ENCODE measurements at regions not wholly inside any gene's neighbourhood (a gene's known extent, or its start where the extent isn't known, plus 50 kb on each side); places are given as distances from the start of the nearest gene placed in this dataset.
A peak's percentile ranks its signal among the peaks of the same experiment; 100 is the strongest.

DNA sequence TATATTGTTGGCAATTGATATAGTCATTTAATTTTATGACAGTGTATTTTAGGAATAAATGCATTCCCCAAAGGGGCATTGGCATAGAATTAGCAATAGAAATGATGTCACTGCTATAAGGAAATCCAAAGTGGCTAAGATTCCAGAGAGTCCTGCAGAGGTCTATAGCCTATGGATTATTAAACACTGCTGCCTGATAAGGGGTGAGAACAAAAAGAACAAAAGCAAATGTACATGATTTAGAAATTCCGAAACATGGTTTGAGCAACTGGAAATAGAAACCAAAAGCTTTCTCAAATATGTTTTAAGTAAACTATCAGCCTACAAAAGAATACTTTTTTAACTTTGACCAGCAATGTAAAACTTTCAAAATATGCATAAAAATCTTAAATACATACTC is 280.1 kb upstream of the RASGRP1 start:
- Histone ChIP-seq H3K27me3 (ENCODE audit: control insufficient read depth in 2 of 2, insufficient read depth in 2 of 2, low read length in 2 of 2) (no peaks in the 10 kb centered on the region), H3K27ac (ENCODE audit: low read depth in 1 of 2, low read length in 2 of 2) (no peak overlapping the region), H3K9me3 (replicated peaks in 1 of 2; ENCODE audit: control insufficient read depth in 1 of 2, insufficient read depth in 1 of 2, low read length in 2 of 2) (peaks cover 0 to 8% of the 10 kb centered on the region in 2 donors), H3K36me3 (replicated peaks in 1 of 2; ENCODE audit: control insufficient read depth in 1 of 2, insufficient read depth in 2 of 2, low read length in 2 of 2) (no peaks in the 10 kb centered on the region), H4K20me1 (ENCODE audit: insufficient read depth, low read length) (no peaks in the 10 kb centered on the region), H3K4me3 (replicated peaks in 1 of 3; ENCODE audit: low read depth in 2 of 3, low read length in 3 of 3) (no peak overlapping the region), H3K4me1 (ENCODE audit: control insufficient read depth in 1 of 2, insufficient read depth in 2 of 2, low read length in 2 of 2) (peaks cover 0 to 9% of the 10 kb centered on the region in 2 donors), H3K9ac (ENCODE audit: insufficient read depth, low read length, poor library complexity, severe bottlenecking) (no peak overlapping the region), H3K79me2 (ENCODE audit: insufficient read depth, low read length) (no peaks in the 10 kb centered on the region), H2AFZ (ENCODE audit: insufficient read depth, low read depth, low read length, poor library complexity, severe bottlenecking) (no peak overlapping the region), H3K4me2 (replicated peaks; ENCODE audit: extremely low read depth, low read length, poor library complexity, severe bottlenecking) (no peak overlapping the region)
- Mint-ChIP-seq H3K27me3 (ENCODE audit: low read depth in 3 of 3) (peaks cover 0 to 3% (median 0%) of the 10 kb centered on the region in 3 donors), H3K27ac (peak overlapping the region in 1 of 7 donors; percentile 38), H3K36me3 (no peaks in the 10 kb centered on the region), H3K4me1 (peaks cover 14% of the 10 kb centered on the region), H3K9me3 (peaks cover 0 to 10% (median 5%) of the 10 kb centered on the region in 7 donors), H3K4me3 (no peak overlapping the region)
- intact Hi-C loops (cut with micrococcal nuclease), result no loop called here
- DNase-seq, result no peak
- TF ChIP-seq, protein P1, sequence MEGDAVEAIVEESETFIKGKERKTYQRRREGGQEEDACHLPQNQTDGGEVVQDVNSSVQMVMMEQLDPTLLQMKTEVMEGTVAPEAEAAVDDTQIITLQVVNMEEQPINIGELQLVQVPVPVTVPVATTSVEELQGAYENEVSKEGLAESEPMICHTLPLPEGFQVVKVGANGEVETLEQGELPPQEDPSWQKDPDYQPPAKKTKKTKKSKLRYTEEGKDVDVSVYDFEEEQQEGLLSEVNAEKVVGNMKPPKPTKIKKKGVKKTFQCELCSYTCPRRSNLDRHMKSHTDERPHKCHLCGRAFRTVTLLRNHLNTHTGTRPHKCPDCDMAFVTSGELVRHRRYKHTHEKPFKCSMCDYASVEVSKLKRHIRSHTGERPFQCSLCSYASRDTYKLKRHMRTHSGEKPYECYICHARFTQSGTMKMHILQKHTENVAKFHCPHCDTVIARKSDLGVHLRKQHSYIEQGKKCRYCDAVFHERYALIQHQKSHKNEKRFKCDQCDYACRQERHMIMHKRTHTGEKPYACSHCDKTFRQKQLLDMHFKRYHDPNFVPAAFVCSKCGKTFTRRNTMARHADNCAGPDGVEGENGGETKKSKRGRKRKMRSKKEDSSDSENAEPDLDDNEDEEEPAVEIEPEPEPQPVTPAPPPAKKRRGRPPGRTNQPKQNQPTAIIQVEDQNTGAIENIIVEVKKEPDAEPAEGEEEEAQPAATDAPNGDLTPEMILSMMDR (IDR thresholded peaks at IDR 0.05), result no peak
- WGBS (ENCODE audit: insufficient coverage), result no CpG with 5 or more reads among the region's 1 CpG

DNA sequence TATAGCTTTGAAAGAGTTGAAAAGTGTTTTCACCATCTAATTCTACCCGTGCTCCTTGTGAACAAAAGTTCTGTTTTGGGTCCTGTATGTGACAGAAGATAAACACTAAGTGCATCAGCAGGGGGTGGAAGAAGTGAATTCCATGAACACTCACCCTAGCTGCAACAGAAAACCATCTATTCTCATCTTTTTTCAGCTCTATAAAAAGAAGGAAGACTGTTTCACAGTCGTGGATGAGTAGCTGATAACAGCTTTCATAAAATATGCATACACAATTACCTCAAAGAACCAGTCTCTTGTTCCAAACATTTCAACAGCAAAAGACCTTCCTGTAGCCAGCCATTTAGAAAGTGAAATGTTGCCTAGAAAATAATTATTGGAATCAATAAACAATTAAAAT is 281.7 kb upstream of the RASGRP1 start:
- intact Hi-C loops (cut with micrococcal nuclease), result no loop called here
- H3K4me1 Mint-ChIP-seq, result peaks cover 14% of the 10 kb centered on the region
- H3K9me3 ChIP-seq (replicated peaks in 1 of 2; ENCODE audit: control insufficient read depth in 1 of 2, insufficient read depth in 1 of 2, low read length in 2 of 2), result peaks cover 0 to 3% of the 10 kb centered on the region in 2 donors

More for the DNA sequence above, 281.7 kb upstream of the RASGRP1 start:
- no peaks in the 10 kb centered on the region for H3K27me3 ChIP-seq (ENCODE audit: control insufficient read depth in 2 of 2, insufficient read depth in 2 of 2, low read length in 2 of 2)
- no peak overlapping the region for H3K4me2 ChIP-seq (replicated peaks; ENCODE audit: extremely low read depth, low read length, poor library complexity, severe bottlenecking)
- no peak overlapping the region for H3K27ac ChIP-seq (ENCODE audit: low read depth in 1 of 2, low read length in 2 of 2)
- H2AFZ ChIP-seq (ENCODE audit: insufficient read depth, low read depth, low read length, poor library complexity, severe bottlenecking), result no peak overlapping the region
- TF ChIP-seq, protein P1 (IDR thresholded peaks at IDR 0.05), result no peak
- H3K27ac Mint-ChIP-seq, result no peak overlapping the region
- H3K36me3 ChIP-seq (replicated peaks in 1 of 2; ENCODE audit: control insufficient read depth in 1 of 2, insufficient read depth in 2 of 2, low read length in 2 of 2), result no peaks in the 10 kb centered on the region
- H3K79me2 ChIP-seq (ENCODE audit: insufficient read depth, low read length), result no peaks in the 10 kb centered on the region
- H3K27me3 Mint-ChIP-seq (ENCODE audit: low read depth in 3 of 3), result peaks cover 0 to 3% (median 1%) of the 10 kb centered on the region in 3 donors
- no peaks in the 10 kb centered on the region for H4K20me1 ChIP-seq (ENCODE audit: insufficient read depth, low read length)
- no peak for DNase-seq
- peaks cover 0 to 9% of the 10 kb centered on the region in 2 donors for H3K4me1 ChIP-seq (ENCODE audit: control insufficient read depth in 1 of 2, insufficient read depth in 2 of 2, low read length in 2 of 2)
- no peak overlapping the region for H3K4me3 ChIP-seq (replicated peaks in 1 of 3; ENCODE audit: low read depth in 2 of 3, low read length in 3 of 3)
- WGBS (ENCODE audit: insufficient coverage), result no CpG with 5 or more reads among the region's 2 CpGs
- H3K36me3 Mint-ChIP-seq, result no peaks in the 10 kb centered on the region
- H3K9me3 Mint-ChIP-seq, result peaks cover 0 to 3% (median 2%) of the 10 kb centered on the region in 7 donors
- no peak overlapping the region for H3K4me3 Mint-ChIP-seq
- H3K9ac ChIP-seq (ENCODE audit: insufficient read depth, low read length, poor library complexity, severe bottlenecking), result no peak overlapping the region
